HG03342 (cell line): ENCODE measurements at regions not wholly inside any gene's neighbourhood (a gene's known extent, or its start where the extent isn't known, plus 50 kb on each side); places are given as distances from the start of the nearest gene placed in this dataset.

Experiments
- ATAC-seq: cut with Tn5 transposase; IDR thresholded peaks from one replicate; pipeline ENCODE4 v1.9.1; 2021; ENCODE audit warnings: mild to moderate bottlenecking, moderate library complexity; ENCODE audit not compliant: unreplicated experiment

GRCh38 chr7:106423821-106424475 is 139.2 kb upstream of the NAMPT start:
- ATAC-seq: no peak

- ATAC-seq: no peak
Observed at GRCh38 chr7:106423111-106423510, 138.3 kb upstream of the NAMPT start.

- no peak for ATAC-seq
Observed at GRCh38 chr7:106421181-106421762, 136.5 kb upstream of the NAMPT start.

- ATAC-seq: no peak
Observed at GRCh38 chr7:106420736-106421135, 136.0 kb upstream of the NAMPT start.

- no peak for ATAC-seq
Observed at GRCh38 chr7:106420210-106420609, 135.4 kb upstream of the NAMPT start.

GRCh38 chr7:106419455-106420182 is 134.8 kb upstream of the NAMPT start:
- ATAC-seq: no peak

- no peak for ATAC-seq
Observed at GRCh38 chr7:106418526-106418925, 133.7 kb upstream of the NAMPT start.

- ATAC-seq: no peak
Observed at GRCh38 chr7:106418094-106418493, 133.3 kb upstream of the NAMPT start.

- no peak for ATAC-seq
Observed at GRCh38 chr7:106417273-106417902, 132.6 kb upstream of the NAMPT start.

- ATAC-seq: no peak
Observed at GRCh38 chr7:106416430-106416829, 131.6 kb upstream of the NAMPT start.

DNA sequence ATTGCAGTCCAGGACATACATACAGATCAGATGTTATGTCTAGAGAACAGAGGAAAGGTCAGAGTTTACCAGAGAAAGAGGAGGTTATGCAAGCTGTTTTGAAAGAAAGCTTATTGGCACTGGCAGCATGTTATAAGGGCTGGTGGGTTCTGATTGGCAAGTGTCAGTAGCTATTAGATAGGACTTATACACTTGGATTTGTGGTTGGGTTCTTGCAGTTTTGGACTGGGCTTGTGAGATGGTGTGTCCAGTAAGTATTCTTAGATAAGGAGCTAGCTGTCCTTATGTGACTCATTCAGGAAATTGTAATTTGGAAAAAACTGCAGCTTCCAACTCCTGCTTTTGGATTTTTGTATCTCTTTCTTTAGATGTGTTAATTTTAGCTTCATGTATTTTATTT is 130.7 kb upstream of the NAMPT start:
- ATAC-seq: no peak

- no peak for ATAC-seq
Observed at GRCh38 chr7:106413446-106413845, 128.7 kb upstream of the NAMPT start.

- ATAC-seq: no peak
Observed at GRCh38 chr7:106405697-106406141, 120.9 kb upstream of the NAMPT start.

DNA sequence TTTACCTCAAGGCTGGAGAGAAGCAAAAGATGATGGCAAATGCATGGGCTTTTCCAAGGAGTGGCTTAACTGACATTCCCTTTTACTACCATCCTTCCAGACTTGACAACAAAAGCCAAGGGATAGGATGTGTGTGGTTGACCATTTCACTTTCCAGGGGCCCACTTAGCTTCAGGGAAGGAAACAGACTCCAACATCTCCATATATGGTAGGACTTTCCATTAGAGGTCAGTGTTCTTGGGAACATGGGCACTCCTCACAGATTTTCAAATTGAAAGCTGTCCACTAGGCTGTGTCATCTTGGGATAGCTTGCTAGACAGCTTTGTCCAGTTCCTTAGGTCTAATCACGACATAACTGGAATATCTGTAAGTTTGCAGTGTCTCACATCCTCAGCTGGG is 118.1 kb upstream of the NAMPT start:
- ATAC-seq: no peak

DNA sequence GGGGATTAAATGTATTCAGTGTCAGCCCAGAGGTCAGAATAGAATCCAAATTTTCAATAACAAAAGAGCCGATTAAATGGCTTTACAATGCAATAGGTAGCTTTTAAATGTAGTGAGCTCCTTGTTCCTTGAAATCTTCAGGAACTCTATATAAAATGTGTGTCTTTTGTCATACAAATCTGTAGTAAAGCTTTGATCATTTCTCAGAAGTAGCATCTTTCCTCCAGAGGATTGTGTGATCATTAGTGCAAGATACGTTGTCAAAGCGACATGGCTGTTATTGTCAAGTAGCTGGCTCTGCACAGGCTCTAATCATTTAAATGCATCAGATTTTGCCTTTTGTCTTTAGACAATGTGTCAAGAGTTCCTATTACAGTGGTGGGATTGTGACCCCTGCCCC is 116.1 kb upstream of the NAMPT start:
- no peak for ATAC-seq

DNA sequence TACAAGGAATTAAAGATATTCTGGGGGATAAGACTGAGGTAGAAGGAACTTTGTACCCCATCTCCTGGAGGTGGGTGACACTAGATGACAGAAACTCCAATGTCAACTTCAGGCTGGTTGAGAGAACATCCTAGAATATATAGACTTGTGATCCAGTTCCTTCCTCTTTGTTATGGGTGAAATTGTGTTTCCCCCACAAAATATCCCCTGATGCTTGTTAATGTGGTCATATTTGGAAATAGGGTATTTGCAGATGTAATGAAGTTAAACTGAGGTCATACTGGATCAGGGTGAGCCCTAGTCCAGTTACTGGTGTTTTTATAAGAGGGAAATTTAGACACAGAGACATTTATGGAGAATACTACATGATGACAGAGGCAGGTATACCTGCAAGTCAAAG is 114.0 kb upstream of the NAMPT start:
- no peak for ATAC-seq

- ATAC-seq: no peak
Observed at GRCh38 chr7:106397994-106398393, 113.2 kb upstream of the NAMPT start.

- ATAC-seq: no peak
Observed at GRCh38 chr7:106394526-106394925, 109.7 kb upstream of the NAMPT start.

- no peak for ATAC-seq
Observed at GRCh38 chr7:106393564-106394251, 108.9 kb upstream of the NAMPT start.

GRCh38 chr7:106392590-106392989 is 107.8 kb upstream of the NAMPT start:
- ATAC-seq: no peak

DNA sequence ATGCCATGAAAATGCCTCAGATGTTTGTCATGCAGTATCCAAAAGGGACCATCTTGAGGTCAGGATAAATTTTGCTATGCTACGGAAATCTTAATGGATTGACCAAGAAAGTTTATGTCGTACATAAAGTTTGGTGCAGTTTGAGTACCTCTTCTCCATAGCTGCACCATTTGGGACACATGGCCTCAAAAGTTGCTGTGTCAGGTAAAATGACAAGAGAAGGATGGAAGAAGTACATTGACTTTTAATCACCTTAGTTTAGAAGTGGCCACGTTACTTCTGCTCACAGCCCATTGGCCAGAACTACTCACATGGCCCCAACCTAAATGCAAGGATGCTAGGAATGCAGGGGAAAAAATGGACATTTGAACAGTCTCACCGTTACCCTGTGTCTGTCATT is 107.4 kb upstream of the NAMPT start:
- no peak for ATAC-seq
